ENCODE measurements at regions not wholly inside any gene's neighbourhood (a gene's known extent, or its start where the extent isn't known, plus 50 kb on each side); places are given as distances from the start of the nearest gene placed in this dataset.
A peak's percentile ranks its signal among the peaks of the same experiment; 100 is the strongest.

GRCh38 chr15:57780471-57780870 lies 74.0 kb downstream of the POLR2M start:
- DNase-seq = no peak
- no peak for ATAC-seq
- Histone ChIP-seq H3K36me3 (no peaks in the 10 kb centered on the region), H3K27ac (no peak overlapping the region), H3K27me3 (no peaks in the 10 kb centered on the region), H3K4me3 (no peak overlapping the region), H3K9me3 (no peaks in the 10 kb centered on the region), H3K4me1 (no peaks in the 10 kb centered on the region)
- intact Hi-C loops (cut with DNase I) = no loop called here
- no peak for TF ChIP-seq CTCF (IDR thresholded peaks at IDR 0.05)

- ATAC-seq = no peak
- no peaks in the 10 kb centered on the region for H3K9me3 ChIP-seq
- no peak for TF ChIP-seq CTCF (IDR thresholded peaks at IDR 0.05)
- no peaks in the 10 kb centered on the region for H3K27me3 ChIP-seq
- no peak for DNase-seq
- H3K4me3 ChIP-seq = no peak overlapping the region
- H3K4me1 ChIP-seq = no peaks in the 10 kb centered on the region
- no peak overlapping the region for H3K27ac ChIP-seq
- no peaks in the 10 kb centered on the region for H3K36me3 ChIP-seq
- intact Hi-C loops (cut with DNase I) = no loop called here
These were observed 76.2 kb downstream of the POLR2M start for GRCh38 chr15:57782731-57783130.

- no peak for TF ChIP-seq CTCF (IDR thresholded peaks at IDR 0.05)
- ATAC-seq (peak; percentile 23), DNase-seq (no peak)
- Histone ChIP-seq H3K4me3 (no peak overlapping the region), H3K36me3 (no peaks in the 10 kb centered on the region), H3K9me3 (no peaks in the 10 kb centered on the region), H3K27ac (no peak overlapping the region), H3K4me1 (peaks cover 6% of the 10 kb centered on the region), H3K27me3 (no peaks in the 10 kb centered on the region)
- intact Hi-C loops (cut with DNase I) = no loop called here
These were observed 77.6 kb downstream of the POLR2M start for GRCh38 chr15:57784081-57784511.

- ATAC-seq = no peak
- no peaks in the 10 kb centered on the region for H3K9me3 ChIP-seq
These were observed 78.5 kb downstream of the POLR2M start for GRCh38 chr15:57785039-57785438.

GRCh38 chr15:57785959-57786358 lies 79.4 kb downstream of the POLR2M start:
- no peak for TF ChIP-seq CTCF (IDR thresholded peaks at IDR 0.05)
- intact Hi-C loops (cut with DNase I) = no loop called here
- Histone ChIP-seq H3K4me1 (peaks cover 9% of the 10 kb centered on the region), H3K36me3 (no peaks in the 10 kb centered on the region), H3K27ac (no peak overlapping the region), H3K4me3 (no peak overlapping the region), H3K9me3 (no peaks in the 10 kb centered on the region), H3K27me3 (no peaks in the 10 kb centered on the region)
- no peak for DNase-seq
- no peak for ATAC-seq

More at GRCh38 chr15:57785039-57785438, 78.5 kb downstream of the POLR2M start:
- H3K4me3 ChIP-seq = no peak overlapping the region
- TF ChIP-seq CTCF (IDR thresholded peaks at IDR 0.05) = no peak
- no peak for DNase-seq
- no peaks in the 10 kb centered on the region for H3K27me3 ChIP-seq
- no peak overlapping the region for H3K27ac ChIP-seq
- intact Hi-C loops (cut with DNase I) = no loop called here
- peaks cover 9% of the 10 kb centered on the region for H3K4me1 ChIP-seq
- no peaks in the 10 kb centered on the region for H3K36me3 ChIP-seq

GRCh38 chr15:57789225-57789624 lies 82.7 kb downstream of the POLR2M start:
- Histone ChIP-seq H3K4me3 (no peak overlapping the region), H3K4me1 (peaks cover 9% of the 10 kb centered on the region), H3K27ac (no peak overlapping the region), H3K27me3 (no peaks in the 10 kb centered on the region), H3K9me3 (no peaks in the 10 kb centered on the region), H3K36me3 (no peaks in the 10 kb centered on the region)
- intact Hi-C loops (cut with DNase I) = no loop called here
- DNase-seq (no peak), ATAC-seq (no peak)
- no peak for TF ChIP-seq CTCF (IDR thresholded peaks at IDR 0.05)
